Peyer's patch (tissue), 4 donors: ENCODE measurements at regions not wholly inside any gene's neighbourhood (a gene's known extent, or its start where the extent isn't known, plus 50 kb on each side); places are given as distances from the start of the nearest gene placed in this dataset.

Experiments used
- DNase-seq, 3 donors: peaks; one replicate each; pipeline ENCODE4 v3.0.0-alpha.2; 2017 to 2019
- H3K27ac ChIP-seq, 4 donors: fragments of 200-600 bp; sonication (generic); one replicate each; pipeline ENCODE4 v1.5.1; 2016 to 2019
- H3K27me3 ChIP-seq, 2 donors: fragments of 200-600 bp; sonication (generic); one replicate each; pipeline ENCODE4 v1.5.1; 2019
- H3K36me3 ChIP-seq, 3 donors: fragments of 200-600 bp; sonication (generic); one replicate each; pipeline ENCODE4 v1.5.1; 2016 to 2019
- H3K4me1 ChIP-seq, 4 donors: fragments of 200-600 bp; sonication (generic); one replicate each; pipeline ENCODE4 v1.5.1; 2016 to 2019
- H3K4me3 ChIP-seq, 4 donors: fragments of 200-600 bp; sonication (generic); 1 replicate in 3 of 4; 2 replicates in 1 of 4; pipeline ENCODE4 v1.5.1; 2016 to 2019; ENCODE audit warnings: mild to moderate bottlenecking in 1 of 4
- H3K9me3 ChIP-seq, 4 donors: fragments of 200-600 bp; sonication (generic); one replicate each; pipeline ENCODE4 v1.5.1; 2016 to 2019; ENCODE audit warnings: mild to moderate bottlenecking in 1 of 4
- POLR2A ChIP-seq, 2 donors: fragments of 450-650 bp; IDR thresholded peaks; one replicate each; pipeline ENCODE4 v1.5.1; 2017; ENCODE audit warnings: antibody characterized with exemption in 2 of 2, mild to moderate bottlenecking in 2 of 2, moderate library complexity in 2 of 2
- TF ChIP-seq, protein P1 (sequence below), 6 experiments: fragments of 450-650 bp in 4 of 6; fragments of 200-600 bp in 2 of 6; sonication (generic) in 1 of 6; IDR thresholded peaks; one replicate each; pipeline ENCODE4 v1.5.1; 2017 to 2019; ENCODE audit warnings: antibody characterized with exemption in 6 of 6, mild to moderate bottlenecking in 3 of 6, moderate library complexity in 1 of 6

DNA sequence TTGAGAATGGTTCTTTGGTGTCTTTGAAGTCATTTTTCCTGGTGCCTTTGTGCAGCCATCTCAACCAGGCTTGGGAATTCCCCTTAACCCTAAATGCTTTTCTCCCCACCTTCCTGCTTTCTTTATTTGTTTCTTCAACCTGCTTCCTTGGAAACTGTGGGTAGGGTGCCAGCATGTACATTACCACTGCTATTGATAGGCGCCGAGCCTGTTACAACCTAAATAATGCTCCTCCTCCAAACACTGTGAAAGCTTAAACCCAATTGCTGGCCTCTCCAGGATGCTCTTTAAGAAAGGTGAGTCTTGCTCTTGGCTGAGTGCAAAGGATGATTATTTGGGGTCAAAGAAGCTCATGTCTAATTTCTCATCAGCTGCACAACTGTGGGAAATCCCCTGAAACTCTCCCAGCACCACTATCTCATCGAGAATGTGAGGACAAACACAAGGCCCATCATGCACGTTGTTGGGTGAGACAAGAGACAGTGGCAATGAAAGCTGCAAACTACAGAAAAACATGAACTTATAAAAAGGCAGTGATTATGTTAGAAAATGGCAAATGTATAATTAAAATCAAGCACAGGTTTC lies 285.5 kb upstream of the IGFBP3 start:
- no peak overlapping the region for H3K4me3 ChIP-seq
- H3K27me3 ChIP-seq: no peaks in the 10 kb centered on the region
- no peak overlapping the region for H3K27ac ChIP-seq
- peaks cover 0 to 8% (median 0%) of the 10 kb centered on the region in 4 donors for H3K4me1 ChIP-seq
- H3K36me3 ChIP-seq: no peaks in the 10 kb centered on the region
- no peak for DNase-seq
- H3K9me3 ChIP-seq: no peaks in the 10 kb centered on the region
- TF ChIP-seq POLR2A (IDR thresholded peaks at IDR 0.05): no peak
- TF ChIP-seq, protein P1, sequence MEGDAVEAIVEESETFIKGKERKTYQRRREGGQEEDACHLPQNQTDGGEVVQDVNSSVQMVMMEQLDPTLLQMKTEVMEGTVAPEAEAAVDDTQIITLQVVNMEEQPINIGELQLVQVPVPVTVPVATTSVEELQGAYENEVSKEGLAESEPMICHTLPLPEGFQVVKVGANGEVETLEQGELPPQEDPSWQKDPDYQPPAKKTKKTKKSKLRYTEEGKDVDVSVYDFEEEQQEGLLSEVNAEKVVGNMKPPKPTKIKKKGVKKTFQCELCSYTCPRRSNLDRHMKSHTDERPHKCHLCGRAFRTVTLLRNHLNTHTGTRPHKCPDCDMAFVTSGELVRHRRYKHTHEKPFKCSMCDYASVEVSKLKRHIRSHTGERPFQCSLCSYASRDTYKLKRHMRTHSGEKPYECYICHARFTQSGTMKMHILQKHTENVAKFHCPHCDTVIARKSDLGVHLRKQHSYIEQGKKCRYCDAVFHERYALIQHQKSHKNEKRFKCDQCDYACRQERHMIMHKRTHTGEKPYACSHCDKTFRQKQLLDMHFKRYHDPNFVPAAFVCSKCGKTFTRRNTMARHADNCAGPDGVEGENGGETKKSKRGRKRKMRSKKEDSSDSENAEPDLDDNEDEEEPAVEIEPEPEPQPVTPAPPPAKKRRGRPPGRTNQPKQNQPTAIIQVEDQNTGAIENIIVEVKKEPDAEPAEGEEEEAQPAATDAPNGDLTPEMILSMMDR (IDR thresholded peaks at IDR 0.05): no peak

DNA sequence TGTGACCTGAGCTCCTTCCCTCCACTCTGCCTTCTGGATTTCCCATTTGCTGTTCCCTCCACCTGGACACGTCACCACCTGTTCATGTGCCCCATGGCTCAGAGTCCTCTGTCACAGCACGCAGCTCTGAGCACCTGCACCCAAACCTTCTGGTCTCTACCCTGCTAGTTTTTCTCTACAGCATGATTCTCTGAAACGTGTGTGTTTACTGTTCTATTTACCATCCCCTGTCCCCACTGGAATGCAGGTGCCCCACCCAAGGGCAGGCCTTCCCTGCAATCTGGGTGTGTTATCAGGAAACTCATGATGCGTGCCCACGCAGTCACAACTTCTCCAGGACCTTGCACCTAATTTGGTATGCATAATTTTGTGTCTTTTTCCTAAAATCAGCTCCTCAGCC lies 284.4 kb upstream of the IGFBP3 start:
- Histone ChIP-seq H3K27ac (peak overlapping the region in 1 of 4 donors; percentile 52), H3K4me1 (peaks cover 0 to 8% (median 0%) of the 10 kb centered on the region in 4 donors), H3K27me3 (no peaks in the 10 kb centered on the region), H3K36me3 (no peaks in the 10 kb centered on the region), H3K4me3 (no peak overlapping the region), H3K9me3 (no peaks in the 10 kb centered on the region)
- TF ChIP-seq, protein P1 (IDR thresholded peaks at IDR 0.05): no peak
- TF ChIP-seq POLR2A (IDR thresholded peaks at IDR 0.05): no peak
- DNase-seq: peak in 2 of 3 donors; percentile 56 to 68

DNA sequence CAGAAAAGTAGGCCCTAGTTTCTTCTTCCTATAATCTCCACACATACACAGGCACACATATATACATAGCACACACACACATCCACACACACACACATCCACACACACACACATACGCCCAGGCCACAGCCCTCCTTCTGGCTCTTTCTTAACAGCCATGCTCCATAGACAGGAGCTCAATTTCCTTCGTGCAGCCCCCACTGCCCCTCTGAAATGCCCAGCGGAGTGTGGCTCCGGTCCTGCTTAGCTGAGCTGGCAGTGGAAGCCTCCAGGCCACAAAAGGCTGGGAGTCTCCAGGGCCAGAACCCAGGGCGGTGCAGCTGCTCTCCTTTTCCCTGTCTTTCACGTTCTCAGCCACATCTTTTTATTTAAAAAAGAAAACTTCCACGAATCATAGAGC lies 282.9 kb upstream of the IGFBP3 start:
- Histone ChIP-seq H3K4me3 (no peak overlapping the region), H3K9me3 (no peaks in the 10 kb centered on the region), H3K36me3 (no peaks in the 10 kb centered on the region), H3K27ac (no peak overlapping the region), H3K4me1 (peaks cover 0 to 8% (median 0%) of the 10 kb centered on the region in 4 donors), H3K27me3 (no peaks in the 10 kb centered on the region)
- DNase-seq: no peak
- TF ChIP-seq, protein P1 (IDR thresholded peaks at IDR 0.05): no peak
- TF ChIP-seq POLR2A (IDR thresholded peaks at IDR 0.05): no peak

DNA sequence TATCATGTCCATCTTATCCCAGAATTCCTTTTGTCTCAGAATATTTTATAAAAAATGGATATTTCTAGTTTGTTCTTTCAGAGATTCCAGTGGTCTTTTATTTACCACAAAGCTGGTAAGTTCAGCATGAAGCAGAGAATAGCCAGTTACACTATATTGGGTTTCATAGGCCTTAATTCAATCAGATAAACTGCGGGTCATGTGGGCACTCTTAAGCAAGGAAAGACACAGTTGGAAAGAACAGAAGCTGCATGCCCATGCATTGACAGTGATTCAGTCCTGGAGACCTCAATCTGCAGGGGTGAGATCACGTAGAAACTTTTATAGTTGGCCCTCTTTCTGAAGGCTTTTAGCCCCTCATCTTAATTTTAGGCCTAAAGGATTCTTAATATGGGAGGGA lies 281.3 kb upstream of the IGFBP3 start:
- H3K4me3 ChIP-seq: no peak overlapping the region
- no peak for DNase-seq
- no peak overlapping the region for H3K27ac ChIP-seq
- no peaks in the 10 kb centered on the region for H3K9me3 ChIP-seq
- H3K36me3 ChIP-seq: no peaks in the 10 kb centered on the region
- H3K27me3 ChIP-seq: no peaks in the 10 kb centered on the region
- peaks cover 0 to 8% (median 0%) of the 10 kb centered on the region in 4 donors for H3K4me1 ChIP-seq
- TF ChIP-seq, protein P1 (IDR thresholded peaks at IDR 0.05): no peak
- TF ChIP-seq POLR2A (IDR thresholded peaks at IDR 0.05): no peak

DNA sequence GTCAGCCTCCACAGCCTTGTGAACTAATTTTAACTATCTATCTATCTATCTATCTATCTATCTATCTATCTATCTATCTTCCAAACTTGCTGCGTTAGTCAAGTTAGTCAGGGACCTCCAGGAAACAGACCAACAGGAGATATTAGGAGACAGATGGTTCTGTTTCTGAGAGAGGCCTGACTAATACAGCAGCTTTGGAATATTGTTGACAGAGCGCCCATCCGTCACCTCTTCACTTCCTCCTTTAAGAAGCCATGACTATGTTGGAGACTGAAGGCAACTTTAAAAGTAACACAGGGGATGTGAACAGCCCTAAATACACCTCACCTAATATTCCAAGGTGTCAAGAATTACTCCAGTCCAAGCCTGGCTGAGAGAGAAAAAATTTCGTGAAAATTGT lies 280.9 kb upstream of the IGFBP3 start:
- Histone ChIP-seq H3K36me3 (no peaks in the 10 kb centered on the region), H3K27me3 (no peaks in the 10 kb centered on the region), H3K4me1 (peaks cover 0 to 8% (median 0%) of the 10 kb centered on the region in 4 donors), H3K27ac (no peak overlapping the region), H3K9me3 (no peaks in the 10 kb centered on the region), H3K4me3 (no peak overlapping the region)
- DNase-seq: no peak
- TF ChIP-seq POLR2A (IDR thresholded peaks at IDR 0.05): no peak
- TF ChIP-seq, protein P1 (IDR thresholded peaks at IDR 0.05): no peak

DNA sequence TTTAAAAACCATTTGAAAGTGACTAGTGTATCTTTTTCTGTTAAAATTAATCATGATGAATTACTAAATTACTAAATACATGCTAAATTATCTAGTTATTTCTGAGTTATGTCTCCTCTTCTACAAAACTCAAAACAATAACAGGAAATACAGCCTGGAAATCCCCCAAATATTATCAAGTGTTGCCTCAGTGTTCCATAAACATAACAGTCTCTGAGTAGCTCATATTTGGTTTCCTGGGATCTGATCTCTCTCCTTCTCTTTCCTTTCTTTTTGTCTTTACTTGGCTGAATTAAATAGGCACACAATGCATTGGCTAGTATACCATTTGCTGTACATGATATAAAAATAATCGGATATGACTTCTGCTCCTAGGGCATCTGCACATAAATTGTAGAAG lies 277.6 kb upstream of the IGFBP3 start:
- TF ChIP-seq POLR2A (IDR thresholded peaks at IDR 0.05): no peak
- TF ChIP-seq, protein P1 (IDR thresholded peaks at IDR 0.05): no peak
- Histone ChIP-seq H3K27ac (no peak overlapping the region), H3K4me1 (no peaks in the 10 kb centered on the region), H3K9me3 (no peaks in the 10 kb centered on the region), H3K36me3 (no peaks in the 10 kb centered on the region), H3K27me3 (no peaks in the 10 kb centered on the region), H3K4me3 (no peak overlapping the region)
- DNase-seq: no peak
